HG02973 (cell line): ENCODE measurements at regions not wholly inside any gene's neighbourhood (a gene's known extent, or its start where the extent isn't known, plus 50 kb on each side); places are given as distances from the start of the nearest gene placed in this dataset.
"Not testable (repeated sequence)": the region's sequence is repeated elsewhere in the genome, so short reads cannot be mapped to it uniquely, and the experiment has no call there.

Experiments used
- ATAC-seq: cut with Tn5 transposase; IDR thresholded peaks from one replicate; pipeline ENCODE4 v1.9.1; 2021; ENCODE audit warnings: moderate library complexity; ENCODE audit not compliant: unreplicated experiment

GRCh38 chr10:44125879-44126278 is 259.0 kb downstream of the CXCL12 start:
- ATAC-seq, result no peak

GRCh38 chr10:44118500-44118899 is 266.4 kb downstream of the CXCL12 start:
- ATAC-seq, result no peak

GRCh38 chr10:44116474-44116873 is 268.4 kb downstream of the CXCL12 start:
- ATAC-seq, result no peak

GRCh38 chr10:44115516-44115915 is 269.4 kb downstream of the CXCL12 start:
- ATAC-seq, result no peak

- ATAC-seq, result no peak
Observed at GRCh38 chr10:44114441-44114840, 270.5 kb downstream of the CXCL12 start.

- not testable (repeated sequence) for ATAC-seq
Observed at GRCh38 chr10:44112280-44112679, 272.6 kb downstream of the CXCL12 start.

GRCh38 chr10:44105696-44106095 is 279.2 kb downstream of the CXCL12 start:
- ATAC-seq, result no peak

GRCh38 chr10:44102726-44103255 is 282.1 kb downstream of the CXCL12 start:
- no peak for ATAC-seq

GRCh38 chr10:44101082-44101481 is 283.8 kb downstream of the CXCL12 start:
- no peak for ATAC-seq

GRCh38 chr10:44099511-44099910 is 285.4 kb downstream of the CXCL12 start:
- ATAC-seq, result no peak

- ATAC-seq, result not testable (repeated sequence)
Observed at GRCh38 chr10:44096217-44096616, 288.7 kb downstream of the CXCL12 start.

GRCh38 chr10:44089671-44090070 is 295.2 kb downstream of the CXCL12 start:
- no peak for ATAC-seq

GRCh38 chr10:44087403-44087802 is 297.5 kb downstream of the CXCL12 start:
- no peak for ATAC-seq

- ATAC-seq, result no peak
Observed at GRCh38 chr10:44083719-44084400, 301.0 kb downstream of the CXCL12 start.

GRCh38 chr10:44071479-44071878 is 313.4 kb downstream of the CXCL12 start:
- ATAC-seq, result no peak

- ATAC-seq, result no peak
Observed at GRCh38 chr10:44070282-44070681, 314.6 kb downstream of the CXCL12 start.

GRCh38 chr10:44069573-44069972 is 315.3 kb downstream of the CXCL12 start:
- no peak for ATAC-seq

GRCh38 chr10:44068716-44069482 is 316.0 kb downstream of the CXCL12 start:
- ATAC-seq, result no peak

- no peak for ATAC-seq
Observed at GRCh38 chr10:44067432-44067831, 317.5 kb downstream of the CXCL12 start.

GRCh38 chr10:44066527-44067255 is 318.2 kb downstream of the CXCL12 start:
- no peak for ATAC-seq

GRCh38 chr10:44065788-44066526 is 318.9 kb downstream of the CXCL12 start:
- ATAC-seq, result no peak
